ENCODE measurements at regions not wholly inside any gene's neighbourhood (a gene's known extent, or its start where the extent isn't known, plus 50 kb on each side); places are given as distances from the start of the nearest gene placed in this dataset.

DNA sequence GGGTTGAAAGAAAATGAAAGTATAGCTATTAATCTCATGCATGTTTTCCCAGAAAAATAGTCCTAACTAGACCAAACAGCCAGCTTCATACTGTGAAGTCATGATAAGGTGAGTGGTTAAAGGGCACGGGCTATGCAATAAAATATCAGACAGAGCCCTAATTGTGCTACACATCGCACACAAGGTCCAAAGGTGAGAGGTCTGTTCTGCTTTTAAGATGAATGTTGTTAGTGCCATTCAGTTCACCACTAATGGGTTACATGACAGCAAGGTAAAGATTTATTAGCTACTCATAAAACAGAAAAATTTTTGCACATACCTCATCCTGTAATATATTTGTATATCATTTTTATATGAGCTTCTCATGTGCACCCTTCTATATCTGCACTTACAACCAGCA lies 105.0 kb upstream of the STK17B start:
- 47 to 67% methylated on average over 2 of the region's 2 CpGs for WGBS, 2 donors
- H3K27me3 ChIP-seq = no peaks in the 10 kb centered on the region
- intact Hi-C loops (cut with DNase I) = loop anchor here (10.0 kb wide), 1 partner anchor 202 kb away; no protein-coding TSS in a partner anchor

DNA sequence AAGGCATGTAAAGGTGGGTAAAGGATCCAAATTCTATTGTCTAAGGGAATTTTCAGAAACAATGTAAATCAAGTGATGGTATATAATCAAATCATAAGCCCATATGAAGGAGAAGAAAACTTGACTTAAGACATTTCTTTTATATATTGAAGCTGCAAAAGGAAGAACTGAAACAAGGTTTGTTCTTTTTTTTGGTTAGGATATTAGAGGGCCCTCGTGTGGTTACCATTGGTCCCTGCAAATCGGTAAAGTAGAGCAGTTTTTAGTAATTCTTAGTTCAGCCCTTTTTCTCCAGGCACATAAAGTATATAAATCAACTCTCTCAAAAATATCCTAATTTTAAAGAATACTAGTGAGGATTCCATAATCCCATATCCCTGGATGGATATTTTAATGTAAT lies 105.6 kb upstream of the STK17B start:
- no peak overlapping the region for H3K27ac ChIP-seq
- no peak for TF ChIP-seq POLR2A (IDR thresholded peaks at IDR 0.05)
- peak in 4 of 6 experiments; percentile 20 to 36 (median 26) for TF ChIP-seq CTCF (IDR thresholded peaks at IDR 0.05)
- WGBS, 2 donors = 41 to 53% methylated on average over 2 of the region's 2 CpGs
- no peak overlapping the region for H3K4me3 ChIP-seq (replicated peaks in 1 of 3)
- no peaks in the 10 kb centered on the region for H3K27me3 ChIP-seq
- intact Hi-C loops (cut with DNase I) = loop anchor here (10.0 kb wide), 1 partner anchor 202 kb away; no protein-coding TSS in a partner anchor
- H3K36me3 ChIP-seq = no peaks in the 10 kb centered on the region
- no peaks in the 10 kb centered on the region for H3K9me3 ChIP-seq
- no peak for DNase-seq
- H3K4me1 ChIP-seq = peaks cover 15 to 20% of the 10 kb centered on the region in 2 donors

More for the DNA sequence above, 105.0 kb upstream of the STK17B start:
- no peak for TF ChIP-seq POLR2A (IDR thresholded peaks at IDR 0.05)
- no peak for TF ChIP-seq CTCF (IDR thresholded peaks at IDR 0.05)
- no peaks in the 10 kb centered on the region for H3K36me3 ChIP-seq
- H3K9me3 ChIP-seq = no peaks in the 10 kb centered on the region
- peak overlapping the region in 1 of 3 donors; percentile 4 for H3K27ac ChIP-seq
- no peak overlapping the region for H3K4me3 ChIP-seq (replicated peaks in 1 of 3)
- DNase-seq = no peak
- peaks cover 15 to 20% of the 10 kb centered on the region in 2 donors for H3K4me1 ChIP-seq

GRCh38 chr2:196278491-196278911 lies 107.1 kb upstream of the STK17B start:
- DNase-seq = no peak
- H3K36me3 ChIP-seq = no peaks in the 10 kb centered on the region

DNA sequence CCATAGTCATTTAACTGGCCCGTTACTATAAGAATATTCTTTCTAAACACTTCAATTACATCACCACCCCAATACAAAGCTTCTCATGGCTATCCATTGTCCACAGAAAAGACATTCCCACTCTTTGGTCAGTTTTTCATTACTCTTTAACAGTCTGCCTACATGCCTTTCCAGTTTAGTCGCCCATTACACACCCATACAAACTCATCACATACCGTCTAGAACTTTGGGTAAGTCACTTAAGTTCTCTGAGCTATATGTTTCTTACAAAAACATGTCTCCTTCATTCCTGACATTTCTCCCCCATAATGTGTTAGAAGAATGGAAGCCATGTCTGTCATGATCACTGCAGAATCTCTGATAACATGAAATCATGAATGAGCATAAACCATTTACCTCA lies 108.2 kb upstream of the STK17B start:
- no peak for TF ChIP-seq CTCF (IDR thresholded peaks at IDR 0.05)
- no peak for TF ChIP-seq POLR2A (IDR thresholded peaks at IDR 0.05)
- Histone ChIP-seq H3K4me1 (peaks cover 11 to 17% of the 10 kb centered on the region in 2 donors), H3K36me3 (no peaks in the 10 kb centered on the region), H3K9me3 (no peaks in the 10 kb centered on the region), H3K27ac (no peak overlapping the region), H3K4me3 (replicated peaks in 1 of 3) (no peak overlapping the region), H3K27me3 (no peaks in the 10 kb centered on the region)
- no peak for DNase-seq
- intact Hi-C loops (cut with DNase I) = loop anchor here (10.0 kb wide), 1 partner anchor 205 kb away; no protein-coding TSS in a partner anchor
- 96% methylated on average over 3 of the region's 3 CpGs for WGBS, 2 donors

More at GRCh38 chr2:196278491-196278911, 107.1 kb upstream of the STK17B start:
- H3K9me3 ChIP-seq = no peaks in the 10 kb centered on the region
- 92 to 93% methylated on average over 10 of the region's 10 CpGs for WGBS, 2 donors
- peaks cover 15 to 19% of the 10 kb centered on the region in 2 donors for H3K4me1 ChIP-seq
- intact Hi-C loops (cut with DNase I) = loop anchor here (10.0 kb wide), 1 partner anchor 204 kb away; no protein-coding TSS in a partner anchor
- TF ChIP-seq CTCF (IDR thresholded peaks at IDR 0.05) = no peak
- no peak for TF ChIP-seq POLR2A (IDR thresholded peaks at IDR 0.05)
- H3K27ac ChIP-seq = no peak overlapping the region
- H3K27me3 ChIP-seq = no peaks in the 10 kb centered on the region
- H3K4me3 ChIP-seq (replicated peaks in 1 of 3) = no peak overlapping the region

GRCh38 chr2:196284144-196284844 lies 112.9 kb upstream of the STK17B start:
- DNase-seq = no peak
- peak overlapping the region in 1 of 3 donors; percentile 43 for H3K27ac ChIP-seq
- intact Hi-C loops (cut with DNase I) = no loop called here

More at GRCh38 chr2:196284144-196284844, 112.9 kb upstream of the STK17B start:
- Histone ChIP-seq H3K4me3 (replicated peaks in 1 of 3) (no peak overlapping the region), H3K4me1 (peaks cover 15% of the 10 kb centered on the region in 2 donors), H3K36me3 (no peaks in the 10 kb centered on the region), H3K27me3 (no peaks in the 10 kb centered on the region), H3K9me3 (no peaks in the 10 kb centered on the region)
- TF ChIP-seq CTCF (IDR thresholded peaks at IDR 0.05) (no peak), POLR2A (IDR thresholded peaks at IDR 0.05) (no peak)
- 81 to 88% methylated on average over 3 of the region's 3 CpGs for WGBS, 2 donors

Measured in thyroid gland (tissue), 4 donors.